ENCODE measurements at regions not wholly inside any gene's neighbourhood (a gene's known extent, or its start where the extent isn't known, plus 50 kb on each side); places are given as distances from the start of the nearest gene placed in this dataset.

- TF ChIP-seq CTCF (IDR thresholded peaks at IDR 0.05), result no peak
- ATAC-seq, result no peak
- H3K27me3 ChIP-seq, result no peaks in the 10 kb centered on the region
- no peaks in the 10 kb centered on the region for H3K36me3 ChIP-seq
- H3K4me1 ChIP-seq, result no peaks in the 10 kb centered on the region
- no peak for DNase-seq
- no peak overlapping the region for H3K27ac ChIP-seq
- H3K9me3 ChIP-seq, result no peaks in the 10 kb centered on the region
- H3K4me3 ChIP-seq, result no peak overlapping the region
- intact Hi-C loops (cut with DNase I), result no loop called here
Measured at GRCh38 chr10:84811113-84811512, 482.7 kb downstream of the CCSER2 start.

- TF ChIP-seq CTCF (IDR thresholded peaks at IDR 0.05), result no peak
- no peak for DNase-seq
- intact Hi-C loops (cut with DNase I), result no loop called here
Measured at GRCh38 chr10:84818961-84819360, 490.6 kb downstream of the CCSER2 start.

GRCh38 chr10:84820120-84820519 is 491.7 kb downstream of the CCSER2 start:
- intact Hi-C loops (cut with DNase I), result no loop called here
- Histone ChIP-seq H3K27me3 (no peaks in the 10 kb centered on the region), H3K9me3 (no peaks in the 10 kb centered on the region), H3K27ac (no peak overlapping the region), H3K36me3 (no peaks in the 10 kb centered on the region), H3K4me1 (no peaks in the 10 kb centered on the region), H3K4me3 (no peak overlapping the region)
- TF ChIP-seq CTCF (IDR thresholded peaks at IDR 0.05), result no peak
- DNase-seq, result no peak
- peak; percentile 50 for ATAC-seq

More at GRCh38 chr10:84818961-84819360, 490.6 kb downstream of the CCSER2 start:
- Histone ChIP-seq H3K27ac (no peak overlapping the region), H3K4me3 (no peak overlapping the region), H3K27me3 (no peaks in the 10 kb centered on the region), H3K9me3 (no peaks in the 10 kb centered on the region), H3K36me3 (no peaks in the 10 kb centered on the region), H3K4me1 (no peaks in the 10 kb centered on the region)
- ATAC-seq, result no peak

- no peak overlapping the region for H3K4me3 ChIP-seq
- no peak for TF ChIP-seq CTCF (IDR thresholded peaks at IDR 0.05)
Measured at GRCh38 chr10:84820596-84820995, 492.2 kb downstream of the CCSER2 start.

GRCh38 chr10:84822931-84823630 is 494.7 kb downstream of the CCSER2 start:
- TF ChIP-seq CTCF (IDR thresholded peaks at IDR 0.05), result no peak
- H3K27ac ChIP-seq, result no peak overlapping the region
- H3K27me3 ChIP-seq, result no peaks in the 10 kb centered on the region
- H3K4me3 ChIP-seq, result no peak overlapping the region
- no peaks in the 10 kb centered on the region for H3K4me1 ChIP-seq
- no peaks in the 10 kb centered on the region for H3K36me3 ChIP-seq
- H3K9me3 ChIP-seq, result no peaks in the 10 kb centered on the region
- no peak for DNase-seq
- no peak for ATAC-seq
- intact Hi-C loops (cut with DNase I), result no loop called here

More at GRCh38 chr10:84820596-84820995, 492.2 kb downstream of the CCSER2 start:
- no peaks in the 10 kb centered on the region for H3K27me3 ChIP-seq
- no peaks in the 10 kb centered on the region for H3K9me3 ChIP-seq
- H3K36me3 ChIP-seq, result no peaks in the 10 kb centered on the region
- H3K27ac ChIP-seq, result no peak overlapping the region
- DNase-seq (no peak), ATAC-seq (no peak)
- intact Hi-C loops (cut with DNase I), result no loop called here
- H3K4me1 ChIP-seq, result no peaks in the 10 kb centered on the region

All from left lung (tissue), 4 donors.